ENCODE measurements at regions not wholly inside any gene's neighbourhood (a gene's known extent, or its start where the extent isn't known, plus 50 kb on each side); places are given as distances from the start of the nearest gene placed in this dataset.

DNA sequence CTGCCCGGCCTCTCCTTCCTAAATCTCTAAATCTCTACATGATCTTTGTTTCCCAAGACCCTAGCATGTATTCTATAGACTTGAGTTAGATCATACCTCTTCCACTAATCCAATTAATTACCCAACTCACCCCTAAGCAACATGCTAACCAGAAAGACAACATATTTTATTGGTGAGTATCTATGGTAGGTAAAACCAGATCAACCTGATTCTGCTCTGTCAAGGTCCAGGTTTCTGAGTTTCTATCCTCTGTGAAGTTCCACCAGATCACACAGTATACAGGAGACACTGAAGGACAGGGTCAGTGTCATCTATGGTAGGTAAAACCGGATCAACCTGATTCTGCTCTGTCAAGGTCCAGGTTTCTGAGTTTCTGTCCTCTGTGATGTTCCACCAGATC is 363.2 kb upstream of the MARCKS start:
- H3K27me3 ChIP-seq = no peaks in the 10 kb centered on the region
- intact Hi-C loops (cut with DNase I) = no loop called here
- no peak for DNase-seq
- TF ChIP-seq, protein P1, sequence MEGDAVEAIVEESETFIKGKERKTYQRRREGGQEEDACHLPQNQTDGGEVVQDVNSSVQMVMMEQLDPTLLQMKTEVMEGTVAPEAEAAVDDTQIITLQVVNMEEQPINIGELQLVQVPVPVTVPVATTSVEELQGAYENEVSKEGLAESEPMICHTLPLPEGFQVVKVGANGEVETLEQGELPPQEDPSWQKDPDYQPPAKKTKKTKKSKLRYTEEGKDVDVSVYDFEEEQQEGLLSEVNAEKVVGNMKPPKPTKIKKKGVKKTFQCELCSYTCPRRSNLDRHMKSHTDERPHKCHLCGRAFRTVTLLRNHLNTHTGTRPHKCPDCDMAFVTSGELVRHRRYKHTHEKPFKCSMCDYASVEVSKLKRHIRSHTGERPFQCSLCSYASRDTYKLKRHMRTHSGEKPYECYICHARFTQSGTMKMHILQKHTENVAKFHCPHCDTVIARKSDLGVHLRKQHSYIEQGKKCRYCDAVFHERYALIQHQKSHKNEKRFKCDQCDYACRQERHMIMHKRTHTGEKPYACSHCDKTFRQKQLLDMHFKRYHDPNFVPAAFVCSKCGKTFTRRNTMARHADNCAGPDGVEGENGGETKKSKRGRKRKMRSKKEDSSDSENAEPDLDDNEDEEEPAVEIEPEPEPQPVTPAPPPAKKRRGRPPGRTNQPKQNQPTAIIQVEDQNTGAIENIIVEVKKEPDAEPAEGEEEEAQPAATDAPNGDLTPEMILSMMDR (IDR thresholded peaks at IDR 0.05) = no peak
- no peak overlapping the region for H3K9ac ChIP-seq (ENCODE audit: low read depth in 2 of 2, low read length in 2 of 2)
- no peak overlapping the region for H3K4me3 ChIP-seq
- H3K27ac ChIP-seq = no peak overlapping the region
- no peaks in the 10 kb centered on the region for H3K9me3 ChIP-seq
- no peaks in the 10 kb centered on the region for H3K36me3 ChIP-seq
- H3K4me1 ChIP-seq = peaks cover 3% of the 10 kb centered on the region

DNA sequence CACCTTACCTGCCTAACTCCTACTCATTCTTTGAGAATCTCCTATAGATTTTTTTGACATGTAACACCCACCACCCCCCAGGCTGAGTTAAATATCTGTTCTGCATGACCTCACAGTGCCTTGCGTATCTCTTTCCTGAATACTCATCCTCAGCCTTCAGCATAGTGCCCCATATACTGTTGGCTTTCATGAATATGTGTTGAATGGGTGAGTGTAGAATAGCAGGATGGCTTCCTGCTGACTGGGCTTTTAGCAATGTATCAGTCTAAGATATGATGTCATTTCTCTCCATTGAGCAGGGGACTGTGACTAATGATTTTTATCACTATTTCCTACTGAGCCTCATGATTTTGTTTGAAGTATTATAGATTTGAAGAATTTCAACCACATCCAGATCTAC is 361.6 kb upstream of the MARCKS start:
- Histone ChIP-seq H3K4me1 (no peaks in the 10 kb centered on the region), H3K4me3 (no peak overlapping the region), H3K9ac (ENCODE audit: low read depth in 2 of 2, low read length in 2 of 2) (no peak overlapping the region), H3K27ac (no peak overlapping the region), H3K9me3 (no peaks in the 10 kb centered on the region), H3K36me3 (no peaks in the 10 kb centered on the region), H3K27me3 (no peaks in the 10 kb centered on the region)
- TF ChIP-seq, protein P1 (IDR thresholded peaks at IDR 0.05) = no peak
- intact Hi-C loops (cut with DNase I) = no loop called here
- DNase-seq = no peak

DNA sequence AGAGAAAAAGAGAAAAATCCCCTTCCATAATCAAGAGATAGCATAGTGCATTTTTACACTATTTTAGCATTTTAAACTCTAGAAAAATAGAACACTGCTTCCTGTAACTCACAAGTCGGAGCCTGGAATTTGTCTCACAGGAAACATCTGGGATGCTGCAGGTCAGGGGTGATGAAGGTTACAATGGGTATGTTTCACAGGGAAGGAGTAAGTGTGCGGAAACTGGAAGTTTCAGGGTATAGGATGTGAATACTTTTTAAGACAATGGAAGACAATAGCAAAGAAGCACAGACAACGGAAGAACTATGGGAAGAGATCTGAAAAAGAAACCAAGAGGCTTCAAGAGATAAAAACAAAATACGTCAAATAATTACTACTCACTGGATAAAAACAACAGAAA is 361.0 kb upstream of the MARCKS start:
- Histone ChIP-seq H3K9me3 (no peaks in the 10 kb centered on the region), H3K27me3 (no peaks in the 10 kb centered on the region), H3K27ac (no peak overlapping the region), H3K4me3 (no peak overlapping the region), H3K9ac (ENCODE audit: low read depth in 2 of 2, low read length in 2 of 2) (no peak overlapping the region), H3K4me1 (no peaks in the 10 kb centered on the region), H3K36me3 (no peaks in the 10 kb centered on the region)
- intact Hi-C loops (cut with DNase I) = no loop called here
- no peak for DNase-seq
- TF ChIP-seq, protein P1 (IDR thresholded peaks at IDR 0.05) = no peak

DNA sequence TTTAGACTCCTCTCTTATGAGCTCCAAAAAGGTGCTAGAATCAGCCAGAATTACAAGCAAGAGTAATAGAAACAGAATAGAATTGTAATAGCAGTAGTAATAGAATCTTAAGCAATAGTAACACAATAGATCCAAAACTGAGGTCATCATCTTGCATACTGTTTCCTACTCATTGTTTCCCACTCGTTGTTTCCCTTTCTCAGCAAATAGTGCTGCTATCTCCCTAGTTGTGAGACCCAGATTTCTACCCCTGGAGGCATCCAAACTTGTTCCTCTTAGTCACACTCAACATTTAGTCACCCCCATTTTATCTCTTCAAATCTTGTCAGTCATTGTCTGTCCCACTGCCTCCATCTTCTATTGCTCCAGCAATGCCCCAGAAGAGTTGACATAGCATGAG is 356.9 kb upstream of the MARCKS start:
- TF ChIP-seq, protein P1 (IDR thresholded peaks at IDR 0.05) = no peak
- no peak overlapping the region for H3K27ac ChIP-seq
- no peaks in the 10 kb centered on the region for H3K27me3 ChIP-seq
- H3K36me3 ChIP-seq = no peaks in the 10 kb centered on the region
- no peak for DNase-seq
- H3K4me3 ChIP-seq = no peak overlapping the region
- H3K9me3 ChIP-seq = no peaks in the 10 kb centered on the region
- intact Hi-C loops (cut with DNase I) = no loop called here
- H3K4me1 ChIP-seq = no peaks in the 10 kb centered on the region
- no peak overlapping the region for H3K9ac ChIP-seq (ENCODE audit: low read depth in 2 of 2, low read length in 2 of 2)

DNA sequence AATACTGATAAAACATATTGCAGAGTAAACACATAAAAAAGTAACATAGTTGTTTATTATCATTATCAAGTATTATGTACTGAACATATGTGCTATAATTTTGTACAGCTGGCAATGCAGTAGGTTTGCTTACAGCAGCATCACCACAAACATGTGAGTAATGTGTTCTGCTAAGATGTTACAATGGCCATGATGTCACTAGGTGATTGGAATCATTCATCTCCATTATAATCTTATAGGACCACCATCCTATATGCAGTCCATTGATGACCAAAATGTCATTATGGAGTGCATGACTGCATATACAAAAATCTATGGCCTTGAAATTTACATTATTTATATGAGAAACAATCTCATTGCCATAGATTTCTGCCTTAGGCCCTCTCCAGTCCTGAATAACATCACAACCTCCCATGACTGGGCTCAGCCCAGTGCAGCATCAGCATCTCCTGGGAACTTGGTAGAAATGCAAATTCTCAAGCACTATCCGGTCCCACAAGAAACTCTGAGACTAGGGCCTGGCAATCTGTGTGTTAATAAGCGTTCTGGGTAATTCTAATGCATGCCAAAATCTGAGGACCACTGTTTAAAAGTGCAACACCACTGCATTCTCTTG is 352.0 kb upstream of the MARCKS start:
- Histone ChIP-seq H3K36me3 (no peaks in the 10 kb centered on the region), H3K27ac (no peak overlapping the region), H3K9ac (ENCODE audit: low read depth in 2 of 2, low read length in 2 of 2) (no peak overlapping the region), H3K4me1 (no peaks in the 10 kb centered on the region), H3K9me3 (no peaks in the 10 kb centered on the region), H3K27me3 (no peaks in the 10 kb centered on the region), H3K4me3 (no peak overlapping the region)
- no peak for DNase-seq
- TF ChIP-seq, protein P1 (IDR thresholded peaks at IDR 0.05) = no peak
- intact Hi-C loops (cut with DNase I) = no loop called here
